Right lung (tissue), 2 donors: ENCODE measurements at regions not wholly inside any gene's neighbourhood (a gene's known extent, or its start where the extent isn't known, plus 50 kb on each side); places are given as distances from the start of the nearest gene placed in this dataset.

Experiments used
- DNase-seq, 2 donors: peaks; one replicate each; pipeline ENCODE4 v3.0.0-alpha.2; 2013

DNA sequence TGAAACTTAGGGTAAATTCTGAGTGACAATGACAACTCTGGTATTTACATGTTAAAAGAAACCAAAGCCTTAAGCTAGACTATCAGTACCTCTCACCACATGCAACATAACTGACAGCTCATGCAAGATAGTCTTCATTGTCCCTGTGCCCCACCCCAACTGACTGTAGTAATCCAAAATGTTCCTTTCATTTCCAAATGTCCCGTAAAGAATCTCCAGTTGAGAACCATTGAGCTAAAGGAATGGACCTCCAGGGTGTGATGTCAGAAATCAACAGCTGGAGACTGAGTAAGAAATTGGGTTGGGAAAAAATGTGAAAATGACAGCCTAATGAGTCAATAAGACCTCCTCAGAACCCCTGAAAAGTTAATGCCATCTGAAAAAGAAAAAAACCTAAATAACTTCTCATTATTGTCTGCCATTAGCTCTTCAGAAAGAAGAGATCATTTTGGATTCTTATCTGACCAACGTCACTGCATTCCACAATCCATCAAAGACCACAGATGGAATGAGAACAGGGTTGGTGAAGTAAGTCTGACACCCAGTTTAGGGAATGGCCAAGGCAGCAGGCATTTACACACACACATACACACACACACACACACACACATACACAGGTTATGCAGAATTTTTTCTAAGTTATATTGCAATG, 51.7 kb upstream of the ACVR2A start:
- no peak for DNase-seq

DNA sequence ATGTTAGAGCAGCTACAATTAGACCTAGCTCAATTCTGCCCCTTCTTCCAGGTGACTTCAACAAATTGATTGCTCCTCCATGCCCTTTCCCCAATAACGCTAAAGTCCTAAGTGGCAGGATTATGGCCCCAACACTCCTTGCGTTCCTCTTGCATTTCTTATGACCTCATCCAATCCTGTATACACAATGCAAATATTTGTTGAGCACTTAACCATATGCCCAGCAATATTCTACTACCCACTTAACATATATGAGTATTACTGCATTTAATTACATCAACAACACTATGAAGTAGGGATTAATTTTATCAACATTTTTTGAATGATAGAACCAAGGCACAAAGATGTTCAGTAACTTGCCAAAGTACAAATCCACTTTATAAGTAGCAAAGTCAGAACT, 54.2 kb upstream of the ACVR2A start:
- no peak for DNase-seq

DNA sequence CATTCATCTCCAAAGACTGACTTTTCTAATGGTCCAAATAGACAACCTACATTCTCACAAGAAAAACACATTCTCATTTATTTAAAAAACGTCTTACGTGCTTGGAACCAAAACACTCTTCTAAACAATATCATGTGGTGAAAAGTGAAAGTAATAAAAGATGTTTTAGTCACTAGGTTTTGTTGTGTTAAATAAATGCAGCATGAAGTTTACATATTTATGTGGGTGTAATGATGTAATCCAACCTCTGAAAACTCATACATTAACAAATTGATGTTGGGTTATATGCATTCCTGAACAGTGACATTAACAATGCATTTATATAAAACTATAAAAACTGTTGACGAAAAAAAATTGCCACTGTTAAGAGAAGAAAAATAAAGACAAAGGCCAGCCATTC, 55.1 kb upstream of the ACVR2A start:
- DNase-seq: no peak

DNA sequence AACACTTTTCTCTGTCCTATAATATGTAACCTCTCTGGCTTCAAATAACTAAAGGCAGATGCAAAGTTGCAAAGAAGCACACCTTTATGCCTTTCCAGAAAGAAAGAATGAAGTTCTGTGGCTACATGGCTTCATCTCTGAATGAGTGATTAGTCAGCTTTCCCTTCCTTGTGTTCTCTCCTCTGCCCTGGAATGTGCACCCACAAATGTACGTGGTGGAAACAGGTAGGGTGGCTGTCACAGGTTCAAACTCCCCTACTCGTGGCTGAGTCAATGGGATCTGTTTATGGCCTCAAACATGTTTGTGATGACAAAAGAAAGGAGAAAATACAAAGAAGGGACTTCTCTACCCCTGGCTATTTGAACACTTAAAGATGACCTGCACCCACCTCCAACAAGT, 55.5 kb upstream of the ACVR2A start:
- DNase-seq: no peak

DNA sequence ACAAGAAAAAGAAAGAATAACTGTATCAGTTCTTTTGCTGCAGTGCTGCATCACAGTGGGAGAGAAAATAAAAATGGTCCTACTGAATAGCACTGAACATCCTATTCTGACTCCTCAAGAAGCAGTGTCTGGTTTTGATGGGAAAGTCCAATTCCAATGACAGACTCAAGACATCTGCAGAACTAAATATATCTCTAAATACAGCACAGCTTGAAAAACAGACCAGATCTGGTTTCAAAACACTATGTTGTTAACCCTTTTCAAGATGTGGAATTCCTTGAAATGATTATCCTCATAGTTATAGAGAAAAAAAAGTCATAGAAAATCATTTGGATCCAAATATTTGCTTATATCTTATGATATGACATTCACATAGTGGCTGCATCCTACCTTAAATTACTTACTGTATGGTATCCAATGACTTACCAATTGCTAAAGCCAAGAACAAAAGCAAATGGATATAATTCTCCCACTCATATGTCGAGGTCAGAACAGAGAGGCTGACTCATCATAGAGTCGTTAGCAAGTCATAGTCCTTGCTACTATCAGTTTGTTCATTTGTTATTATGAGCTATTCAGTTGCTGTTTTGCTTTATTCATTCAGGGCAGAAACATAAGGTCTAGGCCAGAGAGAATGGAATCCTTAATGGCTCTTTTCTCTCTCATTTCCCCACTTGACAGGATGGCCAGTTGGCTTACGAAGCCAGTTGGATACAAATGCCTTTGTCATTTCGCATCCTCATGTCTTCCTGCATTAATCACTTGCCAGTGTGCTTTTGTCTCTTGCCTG, 62.5 kb upstream of the ACVR2A start:
- no peak for DNase-seq

DNA sequence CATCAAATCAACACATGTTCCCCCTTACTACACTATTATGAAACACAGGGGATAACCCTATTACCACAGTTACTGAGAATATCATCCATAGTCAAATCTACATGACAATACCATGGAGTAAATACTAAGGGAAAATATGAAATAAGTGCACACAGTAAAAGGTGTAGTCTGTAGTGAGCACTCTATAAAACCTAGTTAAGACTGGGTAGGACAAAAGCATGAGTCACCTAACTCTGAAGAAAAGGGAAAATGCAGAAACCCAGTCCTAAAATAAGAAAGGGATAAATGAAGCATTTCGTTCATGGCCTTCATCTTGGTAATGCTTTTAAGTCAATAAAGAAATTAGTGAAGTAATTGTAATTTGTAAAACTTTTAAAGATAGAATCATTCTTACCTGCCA, 65.4 kb upstream of the ACVR2A start:
- no peak for DNase-seq

DNA sequence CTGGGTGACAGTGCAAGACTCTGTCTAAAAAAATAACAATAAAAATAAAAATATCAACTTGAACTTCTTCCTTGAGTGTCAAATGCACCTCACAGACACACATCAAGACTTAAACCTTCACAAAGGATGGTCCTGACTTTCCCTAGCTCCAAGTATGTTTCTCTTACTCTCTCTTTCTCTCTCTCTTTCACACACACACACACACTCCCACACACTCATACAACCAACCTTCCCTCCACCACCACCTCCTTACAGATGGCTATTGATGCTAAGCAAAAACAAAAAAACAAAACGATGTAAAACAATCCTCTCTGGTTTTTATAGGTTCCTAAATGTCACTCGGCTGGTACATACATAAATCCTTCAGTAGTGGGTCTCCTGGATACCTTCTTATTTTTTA, 67.4 kb upstream of the ACVR2A start:
- DNase-seq: no peak

DNA sequence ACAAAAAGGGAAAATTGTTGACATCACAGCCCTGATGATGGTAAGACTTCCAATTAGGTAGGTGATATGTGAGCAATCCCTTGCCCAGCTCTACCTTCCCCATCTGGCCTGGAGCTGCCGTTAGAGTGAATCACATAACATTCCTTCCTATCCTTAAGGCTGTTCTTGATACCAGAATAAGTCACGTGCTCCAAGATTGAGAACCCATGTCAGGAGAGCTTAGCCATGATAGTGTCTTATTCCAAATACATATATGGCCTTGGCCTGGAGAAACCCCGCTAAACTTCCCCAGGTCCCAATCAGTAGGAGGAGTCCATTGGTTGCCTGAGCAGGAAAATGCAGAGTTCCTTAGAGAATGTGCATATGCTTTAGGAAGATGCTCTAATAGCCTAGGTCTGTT, 70.0 kb upstream of the ACVR2A start:
- no peak for DNase-seq

DNA sequence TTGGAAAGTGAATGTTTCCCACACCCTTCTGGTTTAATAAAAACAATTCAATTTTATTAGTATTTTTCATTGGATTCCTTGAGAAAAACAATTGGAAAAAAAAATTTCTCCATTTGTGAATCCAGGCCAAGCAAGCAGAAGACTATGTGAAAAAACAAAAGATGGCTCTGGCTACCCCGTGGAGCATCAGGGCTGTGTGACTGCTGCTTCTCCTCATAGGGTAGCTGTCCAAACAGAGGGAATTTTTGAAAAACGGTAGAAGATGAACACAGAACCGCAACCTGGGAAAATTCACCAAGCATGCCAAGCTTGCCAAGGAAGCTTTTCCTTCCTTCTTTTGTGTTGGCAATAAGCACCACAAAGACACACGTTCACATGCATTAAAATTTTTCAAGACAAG, 71.3 kb upstream of the ACVR2A start:
- DNase-seq: no peak

DNA sequence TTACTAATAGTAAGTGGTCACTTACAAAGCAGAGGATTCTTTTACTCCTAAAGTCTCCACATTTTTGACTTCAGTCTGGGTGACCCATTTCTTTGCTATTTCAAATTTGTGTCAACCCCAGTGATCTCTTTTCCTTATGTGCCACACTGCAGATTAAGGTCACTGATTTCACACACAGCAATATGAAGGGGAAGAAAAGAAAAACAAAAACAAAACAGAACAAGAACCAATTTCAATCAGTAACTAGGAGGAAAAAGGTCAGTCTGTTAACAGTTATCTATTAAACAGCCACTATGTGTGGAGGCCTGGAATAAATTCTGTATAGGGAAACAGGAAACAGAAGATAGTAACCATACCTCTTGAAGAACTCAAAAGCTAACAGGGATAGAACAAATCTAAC, 72.0 kb upstream of the ACVR2A start:
- DNase-seq: no peak

DNA sequence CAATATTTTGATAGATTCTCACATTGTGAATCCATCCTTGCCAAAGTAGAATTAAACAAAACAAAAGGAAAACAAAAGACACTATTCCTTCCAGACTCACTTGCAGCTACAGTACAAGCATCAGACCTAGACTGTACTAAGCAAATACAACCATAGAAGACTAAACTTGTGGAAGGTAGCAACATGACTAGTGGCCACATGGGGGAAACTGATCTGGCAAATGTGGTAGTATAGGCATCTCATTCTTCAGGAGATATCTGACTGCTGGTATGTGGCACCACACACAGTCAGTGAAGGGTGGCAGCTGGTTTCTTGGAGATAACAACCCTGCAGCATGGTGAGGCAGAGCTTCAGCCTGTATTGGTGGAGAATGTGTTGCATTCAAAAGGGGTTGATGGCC, 81.0 kb upstream of the ACVR2A start:
- DNase-seq: no peak

DNA sequence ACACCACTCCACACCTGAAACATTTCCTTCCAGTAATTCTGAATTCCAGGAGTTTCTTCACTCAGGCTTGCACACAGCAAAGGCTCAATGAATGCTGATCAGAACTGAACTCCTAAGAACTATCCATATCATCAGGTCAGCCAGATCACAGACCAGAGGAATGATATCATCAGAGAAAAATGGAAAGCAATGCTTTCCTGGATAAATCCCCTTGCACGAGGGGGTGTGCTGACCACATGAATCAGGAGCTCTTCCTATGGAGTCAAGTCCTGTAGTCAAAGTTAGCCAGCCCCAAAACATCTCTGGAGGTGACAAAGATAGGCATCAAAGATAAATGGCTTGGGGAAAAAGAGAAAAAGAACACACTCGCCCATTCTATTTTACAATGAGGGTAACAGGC, 83.8 kb upstream of the ACVR2A start:
- no peak for DNase-seq

DNA sequence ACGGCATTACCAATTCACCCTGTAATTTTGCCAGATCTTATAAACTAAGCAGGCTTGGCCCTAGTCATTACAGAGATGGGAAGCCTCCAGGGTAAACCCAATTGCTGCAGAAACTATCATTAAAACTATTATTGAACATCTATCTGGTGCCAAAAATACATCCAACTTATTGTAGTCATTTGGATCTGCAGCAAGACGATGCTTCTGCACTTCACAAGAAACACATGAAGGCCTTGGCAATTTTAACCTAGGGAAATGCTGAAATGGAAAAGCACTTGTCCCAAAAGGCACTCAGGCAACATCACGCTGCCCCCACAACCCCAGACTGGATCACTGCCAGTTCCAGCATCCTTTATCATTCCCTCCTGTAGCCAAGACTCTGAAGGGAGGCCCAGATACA, 85.3 kb upstream of the ACVR2A start:
- DNase-seq: no peak

DNA sequence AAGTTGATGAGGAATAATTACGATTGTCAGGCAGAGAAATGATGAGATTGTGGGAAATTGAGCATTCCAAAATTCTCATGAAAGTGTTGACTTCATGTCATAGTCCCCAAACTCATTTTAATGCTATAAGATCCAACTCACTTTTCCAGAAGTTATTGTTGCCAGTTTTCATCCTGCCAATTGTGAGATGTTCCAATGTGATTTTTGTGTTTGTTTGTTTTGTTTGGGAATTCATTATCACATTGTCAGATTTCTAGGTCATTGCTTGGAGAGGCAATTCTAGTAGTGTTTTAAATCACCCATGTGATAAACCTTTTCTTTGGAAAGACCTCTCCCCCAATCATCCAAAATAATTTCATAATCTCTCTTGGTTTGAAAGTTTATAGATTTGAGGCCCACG, 86.0 kb upstream of the ACVR2A start:
- no peak for DNase-seq

DNA sequence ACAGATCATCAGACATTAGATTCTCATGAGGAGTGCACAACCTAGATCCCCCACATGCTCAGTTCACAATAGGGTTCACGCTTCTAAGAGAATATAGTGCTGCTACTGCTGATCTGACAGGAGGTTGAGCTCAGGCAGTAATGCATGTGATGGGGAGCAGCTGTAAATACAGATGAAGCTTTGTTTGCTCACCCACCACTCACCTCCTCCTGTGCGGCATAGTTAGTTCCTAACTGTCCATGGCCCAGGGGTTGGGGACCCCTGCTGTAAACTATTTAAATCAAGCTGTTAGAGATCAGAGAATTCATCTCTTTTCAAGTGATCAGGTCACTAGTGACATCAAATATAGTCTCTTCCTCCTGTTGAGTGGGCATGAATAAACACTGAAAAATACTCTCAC, 88.8 kb upstream of the ACVR2A start:
- no peak for DNase-seq

DNA sequence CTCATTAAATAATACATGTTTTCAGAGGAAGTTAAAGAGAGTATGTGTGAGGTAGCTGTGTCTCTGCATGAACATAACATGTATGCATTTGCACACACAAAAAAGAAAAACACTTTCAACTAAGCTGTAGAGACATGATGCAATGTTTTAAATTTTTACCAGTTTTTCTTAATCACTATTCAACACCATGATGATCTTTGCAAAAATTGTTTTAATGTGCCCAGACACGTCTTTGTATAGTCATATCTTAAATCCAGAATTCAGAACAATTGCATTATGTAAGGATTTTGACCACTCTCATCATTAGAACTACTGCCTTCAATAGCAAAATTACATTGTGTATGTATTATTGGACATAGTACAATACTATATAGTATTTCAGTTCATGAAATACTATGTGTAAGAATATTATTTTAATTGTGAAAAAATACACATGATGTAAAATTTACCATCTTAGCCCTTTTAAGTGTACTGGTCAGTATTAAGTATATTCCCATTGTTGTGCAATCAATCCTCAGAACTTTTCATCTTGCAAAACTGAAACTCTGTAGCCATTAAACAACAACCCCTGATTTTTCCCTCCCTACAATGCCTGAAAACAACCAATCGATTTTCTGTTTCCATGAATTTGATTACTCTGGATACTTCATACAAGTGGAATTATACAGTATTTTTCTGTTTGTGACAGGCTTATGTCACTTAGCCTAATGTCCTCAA, 104.5 kb upstream of the ACVR2A start:
- DNase-seq: no peak

DNA sequence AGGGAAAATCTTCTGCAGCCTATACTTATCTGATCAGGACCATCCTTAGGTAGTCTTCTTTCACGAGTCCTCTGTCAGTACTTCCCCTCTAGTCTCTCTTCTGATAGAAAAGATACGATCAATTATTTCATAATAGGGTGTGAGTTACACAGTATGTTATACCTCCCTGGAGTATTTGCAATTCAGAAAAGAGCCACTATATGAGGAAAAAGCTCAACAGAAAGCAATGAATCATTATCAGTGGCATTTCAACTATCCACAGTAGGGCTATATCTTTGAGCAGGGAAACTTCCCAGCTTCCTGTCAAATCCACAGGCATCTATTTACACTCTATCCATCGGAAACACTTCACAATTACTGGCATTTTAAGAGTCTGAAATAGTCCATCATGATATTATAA, 105.3 kb upstream of the ACVR2A start:
- no peak for DNase-seq

DNA sequence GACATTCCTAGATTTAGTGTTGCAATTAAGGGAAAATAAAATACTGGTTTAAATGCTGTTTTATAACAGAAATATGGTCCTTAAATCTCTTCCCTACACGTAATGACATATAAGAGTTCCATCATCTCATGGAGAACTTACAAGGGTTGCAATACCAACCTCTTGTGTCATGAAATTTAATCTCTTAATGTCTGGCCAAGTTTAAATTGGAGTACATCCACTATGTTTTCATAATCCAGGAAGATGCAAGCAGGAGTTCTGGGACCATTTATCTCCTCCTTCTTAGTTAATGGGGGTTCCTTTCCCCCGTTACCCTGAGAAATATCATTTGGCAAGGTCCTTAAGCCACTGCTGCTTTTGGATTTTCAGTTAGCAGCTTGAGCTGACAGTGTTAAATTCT, 126.0 kb upstream of the ACVR2A start:
- no peak for DNase-seq

DNA sequence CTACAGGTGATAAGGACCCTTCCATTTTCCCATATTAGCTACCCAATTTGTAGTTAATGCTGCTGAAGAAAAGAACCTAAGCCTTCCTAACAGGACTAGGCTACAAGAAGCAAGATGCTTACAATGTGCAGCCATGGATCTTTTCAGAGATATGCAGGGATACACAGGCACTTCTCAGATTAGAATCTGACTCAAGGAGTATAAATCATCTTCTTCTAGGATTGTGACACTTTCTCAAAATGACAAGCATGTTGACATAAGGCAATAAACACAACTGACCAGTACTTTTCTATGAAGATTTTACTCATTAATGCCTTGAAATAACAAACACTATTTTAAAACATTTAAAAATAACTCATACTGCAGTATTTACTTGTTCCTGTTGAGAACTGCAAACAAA, 127.9 kb upstream of the ACVR2A start:
- DNase-seq: no peak

DNA sequence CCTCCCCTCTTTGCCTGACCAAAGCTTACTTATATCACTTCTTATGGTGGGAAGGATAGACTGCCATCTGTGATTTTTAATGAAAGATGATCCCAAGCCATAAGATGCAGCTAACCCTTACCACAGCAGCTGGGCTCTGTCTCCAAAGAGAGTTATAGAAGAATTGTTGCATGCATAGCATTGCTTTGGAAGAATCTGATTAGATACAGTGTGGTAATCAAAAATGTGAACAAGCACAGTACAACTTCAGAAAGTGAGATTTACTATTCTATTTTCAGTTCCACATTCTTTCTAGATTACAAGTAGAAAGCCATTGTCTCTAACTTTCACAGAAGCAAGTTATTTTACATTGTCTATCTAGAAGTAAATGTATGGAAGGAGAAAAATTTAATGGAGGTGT, 129.0 kb upstream of the ACVR2A start:
- DNase-seq: no peak

DNA sequence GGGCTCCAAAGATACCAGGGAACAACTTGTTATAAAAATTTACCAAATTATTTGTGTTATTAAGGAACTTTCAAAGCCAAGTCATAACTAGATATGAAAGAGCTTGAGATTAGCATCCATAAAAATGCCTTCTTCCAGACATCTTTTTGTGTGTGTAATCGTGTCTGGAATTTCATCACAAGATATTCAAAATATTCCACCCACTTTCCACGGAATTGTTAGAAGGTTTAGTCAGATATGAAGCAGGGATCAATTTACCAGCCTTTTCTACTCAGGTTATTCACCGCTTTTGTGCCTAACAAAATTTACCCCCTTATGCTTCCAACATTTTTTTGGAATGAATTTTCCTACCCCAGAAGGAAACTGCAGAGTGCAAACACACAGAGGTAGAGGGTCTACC, 130.2 kb upstream of the ACVR2A start:
- no peak for DNase-seq

DNA sequence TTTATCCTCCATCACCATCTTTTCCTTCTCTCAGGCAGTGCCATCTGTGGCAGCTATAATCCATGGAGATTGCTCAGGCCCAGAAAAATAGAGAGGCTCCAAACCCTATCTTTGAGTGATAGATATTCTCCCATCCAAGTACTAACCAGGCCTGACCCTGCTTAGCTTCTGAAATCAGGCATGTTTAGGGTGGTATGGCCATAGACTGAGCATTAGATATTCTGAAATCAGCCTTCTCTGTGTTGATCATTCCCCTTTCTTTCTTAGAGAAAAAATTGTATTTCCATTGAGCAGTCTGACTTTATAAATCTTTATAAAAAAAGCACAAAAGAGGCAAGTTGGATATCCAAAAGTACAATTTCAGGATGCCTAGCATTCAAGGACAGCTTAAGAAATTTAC, 131.5 kb upstream of the ACVR2A start:
- no peak for DNase-seq

DNA sequence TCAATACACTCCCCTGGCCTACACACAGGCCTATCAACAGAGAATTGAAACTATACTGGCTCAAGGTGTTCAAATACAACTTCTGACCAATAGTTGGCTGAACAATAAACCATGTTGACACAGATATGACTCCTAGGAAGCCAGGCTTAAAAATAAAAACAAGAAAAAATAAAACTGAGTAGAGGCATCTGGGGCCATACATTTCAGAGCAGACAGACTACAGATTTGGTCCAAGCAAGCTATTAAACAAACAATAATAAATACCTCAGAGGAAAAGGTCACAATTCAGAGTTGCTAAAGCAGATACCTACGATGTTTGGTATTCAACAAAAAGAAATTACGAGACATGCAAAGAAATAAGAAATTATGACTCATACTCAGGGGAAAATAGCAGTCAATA, 132.8 kb upstream of the ACVR2A start:
- DNase-seq: no peak
